H1 (cell line): ENCODE measurements at regions not wholly inside any gene's neighbourhood (a gene's known extent, or its start where the extent isn't known, plus 50 kb on each side); places are given as distances from the start of the nearest gene placed in this dataset.

Experiments used
- CTCF ChIA-PET: fragments of 300-600 bp; sonication (Branson Sonifier 250); formaldehyde crosslinking; loops from one replicate; lab custom pipeline; 2021; ENCODE audit not compliant: partially characterized antibody; lab: Charles Lee
- POLR2A ChIA-PET: fragments of 300-600 bp; sonication (Branson Sonifier 250); formaldehyde crosslinking; loops from one replicate; lab custom pipeline; 2021; ENCODE audit warnings: inconsistent platforms; ENCODE audit not compliant: partially characterized antibody; lab: Charles Lee
- DNase-seq, 2 experiments: peaks; one replicate each; pipeline versions ENCODE4 v3.0.0 to v3.0.0-alpha.2; 2010 to 2022; ENCODE audit warnings: low spot score in 2 of 2, low read depth in 1 of 2, mixed read lengths in 1 of 2
- FAIRE-seq: peaks from 2 replicates; lab custom pipeline; 2011; peaks lifted over from hg19 to GRCh38; lab: Jason Lieb, UNC
- H2AFZ ChIP-seq: 2 replicates; pipeline ENCODE4 v1.8.1; 2012; ENCODE audit warnings: low read length, inconsistent platforms
- H2AK5ac ChIP-seq: 2 replicates; pipeline ENCODE4 v1.6.1; 2013; ENCODE audit warnings: low read depth, low read length
- H2BK120ac ChIP-seq: replicated peaks from 2 replicates; pipeline ENCODE3; 2013; ENCODE audit warnings: low read depth, low read length, inconsistent platforms
- H2BK12ac ChIP-seq: 2 replicates; pipeline ENCODE4 v1.6.1; 2013; ENCODE audit warnings: low read depth, low read length
- H2BK15ac ChIP-seq: 2 replicates; pipeline ENCODE4 v1.6.1; 2013; ENCODE audit warnings: low read length
- H2BK20ac ChIP-seq: 2 replicates; pipeline ENCODE4 v1.6.1; 2013; ENCODE audit warnings: low read length
- H2BK5ac ChIP-seq: 2 replicates; pipeline ENCODE4 v1.6.1; 2013; ENCODE audit warnings: low read depth, low read length
- H3K14ac ChIP-seq: 2 replicates; pipeline ENCODE4 v1.6.1; 2013; ENCODE audit warnings: inconsistent platforms; ENCODE audit not compliant: insufficient read length
- H3K18ac ChIP-seq: 2 replicates; pipeline ENCODE4 v1.6.1; 2013; ENCODE audit warnings: low read length; ENCODE audit errors: extremely low read depth
- H3K23ac ChIP-seq: 2 replicates; pipeline ENCODE4 v1.6.1; 2013; ENCODE audit warnings: inconsistent platforms; ENCODE audit not compliant: insufficient read length
- H3K23me2 ChIP-seq: 2 replicates; pipeline ENCODE4 v1.6.1; 2013; ENCODE audit warnings: low read depth, low read length
- H3K27ac ChIP-seq: 2 replicates; pipeline ENCODE4 v1.6.1; 2011; ENCODE audit warnings: low read depth, low read length, inconsistent platforms
- H3K27me3 ChIP-seq, 4 experiments: replicated peaks in 1 of 4; 1 replicate in 1 of 4; 2 replicates in 3 of 4; pipeline versions ENCODE4 v1.6.1 to v1.8.1; 2011 to 2013; ENCODE audit warnings: low read length in 3 of 4, mild to moderate bottlenecking in 3 of 4, inconsistent platforms in 2 of 4, mixed read lengths in 2 of 4, moderate library complexity in 1 of 4; ENCODE audit not compliant: control insufficient read depth in 3 of 4, insufficient read depth in 3 of 4; ENCODE audit errors: extremely low read depth in 1 of 4
- H3K36me3 ChIP-seq, 4 experiments: 2 replicates each; pipeline versions ENCODE4 v1.6.1 to v1.8.1; 2011 to 2013; ENCODE audit warnings: mild to moderate bottlenecking in 4 of 4, low read length in 3 of 4, moderate library complexity in 2 of 4, control low read depth in 1 of 4, inconsistent platforms in 1 of 4; ENCODE audit not compliant: insufficient read depth in 4 of 4, control insufficient read depth in 2 of 4
- H3K4ac ChIP-seq: replicated peaks from 2 replicates; pipeline ENCODE3; 2013; ENCODE audit warnings: low read length, low read depth, mixed read lengths, inconsistent platforms; ENCODE audit not compliant: insufficient read length
- H3K4me1 ChIP-seq, 4 experiments: replicated peaks in 1 of 4; 1 replicate in 1 of 4; 2 replicates in 3 of 4; pipeline versions ENCODE4 v1.6.1 to v1.8.1; 2011 to 2013; ENCODE audit warnings: low read length in 3 of 4, inconsistent platforms in 2 of 4, mixed read lengths in 1 of 4; ENCODE audit not compliant: insufficient read depth in 4 of 4, control insufficient read depth in 3 of 4
- H3K4me2 ChIP-seq, 2 experiments: 2 replicates each; pipeline versions ENCODE4 v1.6.1 to v1.8.1; 2011 to 2013; ENCODE audit warnings: low read depth in 2 of 2, low read length in 2 of 2, control low read depth in 1 of 2, inconsistent platforms in 1 of 2, mild to moderate bottlenecking in 1 of 2; ENCODE audit not compliant: insufficient read depth in 1 of 2
- H3K4me3 ChIP-seq, 4 experiments: fragments of 200-600, 300-600 bp in 1 of 4; sonication (generic), shearing (Covaris generic), sonication (Bioruptor Twin) in 1 of 4; 2 replicates each; pipeline versions ENCODE4 v1.5.1 to v1.8.1; 2011 to 2016; ENCODE audit warnings: low read length in 4 of 4, low read depth in 3 of 4, control low read depth in 2 of 4, inconsistent platforms in 2 of 4, mild to moderate bottlenecking in 2 of 4, mixed read lengths in 1 of 4, moderate library complexity in 1 of 4; ENCODE audit not compliant: insufficient read depth in 2 of 4; ENCODE audit errors: extremely low read depth in 1 of 4
- H3K56ac ChIP-seq: replicated peaks from 2 replicates; pipeline ENCODE3; 2013; ENCODE audit warnings: low read depth, mild to moderate bottlenecking, mixed read lengths, low read length, inconsistent platforms; ENCODE audit not compliant: insufficient read length
- H3K79me1 ChIP-seq: 2 replicates; pipeline ENCODE4 v1.6.1; 2013; ENCODE audit warnings: low read depth, low read length, control low read depth
- H3K79me2 ChIP-seq, 2 experiments: 2 replicates each; pipeline versions ENCODE4 v1.6.1 to v1.8.1; 2012 to 2013; ENCODE audit warnings: low read length in 2 of 2, mild to moderate bottlenecking in 2 of 2, inconsistent platforms in 1 of 2; ENCODE audit not compliant: insufficient read depth in 2 of 2, control insufficient read depth in 1 of 2
- H3K9ac ChIP-seq, 4 experiments: replicated peaks in 1 of 4; 1 replicate in 1 of 4; 2 replicates in 3 of 4; pipeline versions ENCODE4 v1.6.1 to v1.8.1; 2011 to 2013; ENCODE audit warnings: low read depth in 3 of 4, low read length in 3 of 4, control low read depth in 2 of 4, mild to moderate bottlenecking in 2 of 4, moderate library complexity in 2 of 4, inconsistent platforms in 1 of 4; ENCODE audit errors: extremely low read depth in 1 of 4
- H3K9me3 ChIP-seq, 2 experiments: 2 replicates each; pipeline versions ENCODE4 v1.6.1 to v1.8.1; 2012 to 2013; ENCODE audit warnings: mild to moderate bottlenecking in 2 of 2, moderate library complexity in 2 of 2, control low read depth in 1 of 2, inconsistent platforms in 1 of 2, low read depth in 1 of 2, low read length in 1 of 2, mixed read lengths in 1 of 2; ENCODE audit not compliant: insufficient read depth in 2 of 2
- H4K20me1 ChIP-seq, 2 experiments: replicated peaks in 1 of 2; 2 replicates each; pipeline versions ENCODE3 to v1.8.1; 2011 to 2013; ENCODE audit warnings: inconsistent platforms in 2 of 2, low read length in 2 of 2, mild to moderate bottlenecking in 1 of 2; ENCODE audit not compliant: insufficient read depth in 2 of 2, control insufficient read depth in 1 of 2
- H4K5ac ChIP-seq: 2 replicates; pipeline ENCODE4 v1.6.1; 2013; ENCODE audit warnings: low read length, low read depth, mixed read lengths, inconsistent platforms; ENCODE audit not compliant: insufficient read length
- H4K8ac ChIP-seq: 2 replicates; pipeline ENCODE4 v1.8.0; 2013; ENCODE audit warnings: mild to moderate bottlenecking, moderate library complexity, low read length, inconsistent platforms; ENCODE audit not compliant: insufficient read depth; ENCODE audit errors: extremely low read depth
- H4K91ac ChIP-seq: replicated peaks from 2 replicates; pipeline ENCODE3; 2013; ENCODE audit warnings: low read length, mixed read lengths, inconsistent platforms; ENCODE audit not compliant: insufficient read length
- BCL11A ChIP-seq, 2 experiments: IDR thresholded peaks; one replicate each; pipeline ENCODE4 v1.6.1; 2011; ENCODE audit warnings: low read depth in 2 of 2, low read length in 2 of 2, mild to moderate bottlenecking in 2 of 2
- CHD1 ChIP-seq: IDR thresholded peaks from 2 replicates; pipeline ENCODE4 v1.6.1; 2012; ENCODE audit warnings: low read depth, low read length, improper control_type of control experiment
- GTF2F1 ChIP-seq: IDR thresholded peaks from 2 replicates; pipeline ENCODE4 v1.6.1; 2012; ENCODE audit warnings: low read depth, low read length, improper control_type of control experiment, borderline replicate concordance
- HDAC2 ChIP-seq, 2 experiments: fragments of 300-600 bp in 1 of 2; sonication (generic) in 1 of 2; IDR thresholded peaks; 2 replicates each; pipeline ENCODE4 v1.6.1; 2011 to 2012; ENCODE audit warnings: low read depth in 2 of 2, low read length in 2 of 2, mild to moderate bottlenecking in 2 of 2, moderate library complexity in 2 of 2, borderline replicate concordance in 1 of 2, inconsistent platforms in 1 of 2
- KDM4A ChIP-seq: IDR thresholded peaks from one replicate; pipeline ENCODE4 v1.7.1; 2012; ENCODE audit warnings: low read depth, mild to moderate bottlenecking, moderate library complexity, low read length, inconsistent platforms; ENCODE audit not compliant: severe bottlenecking
- NANOG ChIP-seq: IDR thresholded peaks from 2 replicates; pipeline ENCODE4 v1.6.1; 2011; ENCODE audit warnings: low read length, low read depth, mild to moderate bottlenecking, inconsistent platforms; ENCODE audit not compliant: insufficient read depth, poor library complexity, severe bottlenecking
- NRF1 ChIP-seq: IDR thresholded peaks from 2 replicates; pipeline ENCODE4 v1.6.1; 2011; ENCODE audit warnings: mild to moderate bottlenecking, low read depth, low read length, improper control_type of control experiment
- PHF8 ChIP-seq: fragments of 200-600 bp; sonication (generic); conservative IDR thresholded peaks from 2 replicates; pipeline ENCODE4 v1.7.1; 2012; ENCODE audit warnings: low read depth, mild to moderate bottlenecking, inconsistent platforms, low read length, moderate library complexity
- RBBP5 ChIP-seq: IDR thresholded peaks from 2 replicates; pipeline ENCODE4 v1.7.1; 2012; ENCODE audit warnings: low read depth, mild to moderate bottlenecking, inconsistent platforms, low read length, moderate library complexity, borderline replicate concordance
- RFX5 ChIP-seq: IDR thresholded peaks from 2 replicates; pipeline ENCODE4 v1.6.1; 2011; ENCODE audit warnings: low read depth, low read length, improper control_type of control experiment, borderline replicate concordance
- RXRA ChIP-seq: IDR thresholded peaks from 2 replicates; pipeline ENCODE4 v1.6.1; 2011; ENCODE audit warnings: low read depth, mild to moderate bottlenecking, low read length, moderate library complexity; ENCODE audit not compliant: insufficient read depth
- SP1 ChIP-seq: IDR thresholded peaks from 2 replicates; pipeline ENCODE4 v1.6.1; 2011; ENCODE audit warnings: low read depth, low read length
- SP4 ChIP-seq: IDR thresholded peaks from 2 replicates; pipeline ENCODE4 v1.6.1; 2012; ENCODE audit warnings: low read length, inconsistent platforms
- TBP ChIP-seq: IDR thresholded peaks from 2 replicates; pipeline ENCODE4 v1.6.1; 2011; ENCODE audit warnings: low read depth, low read length, improper control_type of control experiment
- ZNF274 ChIP-seq: IDR thresholded peaks from 2 replicates; pipeline ENCODE4 v1.7.0; 2012; ENCODE audit warnings: low read length, borderline replicate concordance; ENCODE audit errors: extremely low read depth
- TF ChIP-seq, protein P1 (sequence below): IDR thresholded peaks from 2 replicates; pipeline ENCODE4 v1.6.1; 2012; ENCODE audit warnings: inconsistent platforms

DNA sequence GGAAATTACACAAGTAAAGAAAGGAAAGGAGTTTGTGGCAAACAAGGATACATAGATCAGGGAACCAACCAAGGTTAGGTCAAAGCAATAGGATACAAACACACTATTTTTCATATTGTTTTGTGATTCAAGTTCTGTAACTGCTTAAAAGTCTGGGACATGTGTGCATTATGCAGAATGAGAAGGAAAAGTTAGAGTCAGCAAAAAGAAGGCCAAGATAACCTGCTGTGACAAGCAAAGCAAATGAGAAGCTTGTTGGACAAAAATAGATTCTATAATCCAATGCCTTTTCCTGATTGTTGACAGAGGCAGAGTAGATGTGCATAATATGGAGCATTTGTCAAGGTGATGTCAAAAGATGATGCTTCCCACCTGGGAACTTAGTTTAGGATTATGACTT lies 556.0 kb upstream of the CXADR start:
- Histone ChIP-seq H2BK120ac (no peak overlapping the region), H4K5ac (no peak overlapping the region), H3K4me1 (no peaks in the 10 kb centered on the region), H2AFZ (no peak overlapping the region), H3K23ac (no peak overlapping the region), H3K79me1 (no peaks in the 10 kb centered on the region), H2BK15ac (no peak overlapping the region), H4K91ac (no peak overlapping the region), H3K27me3 (no peaks in the 10 kb centered on the region), H3K9me3 (0 out of 4 replicates have a peak, but pooled peaks cover 0 to 3% of the 10 kb centered on the region in 2 experiments), H2BK20ac (no peak overlapping the region), H3K18ac (no peak overlapping the region), H2AK5ac (no peak overlapping the region), H3K9ac (no peak overlapping the region), H3K79me2 (no peaks in the 10 kb centered on the region), H3K4me3 (no peak overlapping the region), H3K56ac (no peak overlapping the region), H2BK5ac (no peak overlapping the region), H3K14ac (no peak overlapping the region), H3K36me3 (no peaks in the 10 kb centered on the region), H2BK12ac (no peak overlapping the region), H4K8ac (no peak overlapping the region), H3K4me2 (no peak overlapping the region), H4K20me1 (no peaks in the 10 kb centered on the region), H3K23me2 (no peaks in the 10 kb centered on the region), H3K4ac (no peak overlapping the region), H3K27ac (no peak overlapping the region)
- ChIA-PET CTCF (no interaction called here), POLR2A (no interaction called here)
- no peak for FAIRE-seq
- DNase-seq, result no peak
- no peak for TF ChIP-seq TBP
- no peak for TF ChIP-seq ZNF274
- TF ChIP-seq NANOG, result no peak
- TF ChIP-seq PHF8, result no peak
- TF ChIP-seq CHD1, result no peak
- TF ChIP-seq RXRA, result no peak
- no peak for TF ChIP-seq SP1
- TF ChIP-seq, protein P1, sequence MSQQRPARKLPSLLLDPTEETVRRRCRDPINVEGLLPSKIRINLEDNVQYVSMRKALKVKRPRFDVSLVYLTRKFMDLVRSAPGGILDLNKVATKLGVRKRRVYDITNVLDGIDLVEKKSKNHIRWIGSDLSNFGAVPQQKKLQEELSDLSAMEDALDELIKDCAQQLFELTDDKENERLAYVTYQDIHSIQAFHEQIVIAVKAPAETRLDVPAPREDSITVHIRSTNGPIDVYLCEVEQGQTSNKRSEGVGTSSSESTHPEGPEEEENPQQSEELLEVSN, result no peak
- no peak for TF ChIP-seq RFX5
- TF ChIP-seq RBBP5, result no peak
- TF ChIP-seq BCL11A (IDR thresholded peaks at IDR 0.05; ENCODE audit: low read depth in 2 of 2, low read length in 2 of 2), result no peak
- TF ChIP-seq HDAC2 (IDR thresholded peaks at IDR 0.05; ENCODE audit: borderline replicate concordance in 1 of 2, low read depth in 2 of 2, low read length in 2 of 2), result no peak
- no peak for TF ChIP-seq SP4
- TF ChIP-seq KDM4A, result no peak
- no peak for TF ChIP-seq GTF2F1
- no peak for TF ChIP-seq NRF1
